ENCODE measurements at regions not wholly inside any gene's neighbourhood (a gene's known extent, or its start where the extent isn't known, plus 50 kb on each side); places are given as distances from the start of the nearest gene placed in this dataset.

DNA sequence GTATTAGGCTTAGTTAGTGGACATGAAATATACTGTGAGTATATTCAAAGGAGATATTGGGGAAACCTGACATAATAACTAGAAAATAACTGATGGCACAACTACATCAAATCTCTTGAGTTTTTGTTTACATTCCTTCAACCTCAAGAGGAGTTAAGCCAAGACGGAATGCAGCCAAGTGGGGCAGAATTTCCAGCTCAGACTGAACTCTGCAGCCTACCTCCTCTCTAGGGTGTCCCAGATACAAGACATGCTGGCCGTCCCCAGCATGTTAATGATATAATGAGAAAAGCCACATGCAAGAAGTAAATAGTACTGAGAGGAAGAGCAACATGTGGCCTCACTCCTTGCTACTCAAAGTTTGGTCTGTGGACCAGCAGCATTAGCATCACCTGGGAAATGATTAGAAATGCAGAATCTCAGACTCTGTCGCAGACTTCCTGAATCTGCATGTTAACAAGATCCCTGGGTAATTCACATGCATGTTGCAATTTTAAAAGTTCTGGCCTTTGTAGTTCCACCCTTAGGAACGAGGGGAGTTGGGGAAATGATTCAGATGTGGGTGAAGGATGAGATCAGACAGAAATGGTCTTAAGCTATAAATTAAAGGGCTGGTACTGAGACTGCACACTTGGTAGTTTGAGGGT, 118.4 kb upstream of the CACUL1 start:
- TF ChIP-seq RAD21 (IDR thresholded peaks at IDR 0.05; ENCODE audit: low read length), result no peak
- TF ChIP-seq TEAD4 (IDR thresholded peaks at IDR 0.05; ENCODE audit: borderline replicate concordance, insufficient read depth), result no peak
- TF ChIP-seq JUND (IDR thresholded peaks at IDR 0.05), result no peak
- TF ChIP-seq RFX5 (IDR thresholded peaks at IDR 0.05; ENCODE audit: low read length), result no peak
- TF ChIP-seq FOXM1 (IDR thresholded peaks at IDR 0.05; ENCODE audit: low read depth), result no peak
- TF ChIP-seq, protein P1, sequence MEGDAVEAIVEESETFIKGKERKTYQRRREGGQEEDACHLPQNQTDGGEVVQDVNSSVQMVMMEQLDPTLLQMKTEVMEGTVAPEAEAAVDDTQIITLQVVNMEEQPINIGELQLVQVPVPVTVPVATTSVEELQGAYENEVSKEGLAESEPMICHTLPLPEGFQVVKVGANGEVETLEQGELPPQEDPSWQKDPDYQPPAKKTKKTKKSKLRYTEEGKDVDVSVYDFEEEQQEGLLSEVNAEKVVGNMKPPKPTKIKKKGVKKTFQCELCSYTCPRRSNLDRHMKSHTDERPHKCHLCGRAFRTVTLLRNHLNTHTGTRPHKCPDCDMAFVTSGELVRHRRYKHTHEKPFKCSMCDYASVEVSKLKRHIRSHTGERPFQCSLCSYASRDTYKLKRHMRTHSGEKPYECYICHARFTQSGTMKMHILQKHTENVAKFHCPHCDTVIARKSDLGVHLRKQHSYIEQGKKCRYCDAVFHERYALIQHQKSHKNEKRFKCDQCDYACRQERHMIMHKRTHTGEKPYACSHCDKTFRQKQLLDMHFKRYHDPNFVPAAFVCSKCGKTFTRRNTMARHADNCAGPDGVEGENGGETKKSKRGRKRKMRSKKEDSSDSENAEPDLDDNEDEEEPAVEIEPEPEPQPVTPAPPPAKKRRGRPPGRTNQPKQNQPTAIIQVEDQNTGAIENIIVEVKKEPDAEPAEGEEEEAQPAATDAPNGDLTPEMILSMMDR (IDR thresholded peaks at IDR 0.05), result no peak
- TF ChIP-seq POLR2AphosphoS5 (IDR thresholded peaks at IDR 0.05; ENCODE audit: low read depth, low read length), result no peak
- TF ChIP-seq MXI1 (IDR thresholded peaks at IDR 0.05; ENCODE audit: low read depth, low read length), result no peak
- no peak for TF ChIP-seq GATA2 (CRISPR knock-in tag; IDR thresholded peaks at IDR 0.05)
- no peak for TF ChIP-seq MEF2A (IDR thresholded peaks at IDR 0.05; ENCODE audit: borderline replicate concordance, low read depth)
- no peak for TF ChIP-seq EP300 (IDR thresholded peaks at IDR 0.05; ENCODE audit: borderline replicate concordance in 1 of 2, low read depth in 1 of 2, low read length in 1 of 2)
- no peak for TF ChIP-seq RCOR1 (IDR thresholded peaks at IDR 0.05; ENCODE audit: low read length)
- TF ChIP-seq RXRA (IDR thresholded peaks at IDR 0.05; ENCODE audit: borderline replicate concordance, low read depth), result no peak
- no peak for TF ChIP-seq GABPA (IDR thresholded peaks at IDR 0.05; ENCODE audit: low read depth)
- no peak for TF ChIP-seq SMC3 (IDR thresholded peaks at IDR 0.05; ENCODE audit: low read depth, low read length)
- TF ChIP-seq, protein P2, sequence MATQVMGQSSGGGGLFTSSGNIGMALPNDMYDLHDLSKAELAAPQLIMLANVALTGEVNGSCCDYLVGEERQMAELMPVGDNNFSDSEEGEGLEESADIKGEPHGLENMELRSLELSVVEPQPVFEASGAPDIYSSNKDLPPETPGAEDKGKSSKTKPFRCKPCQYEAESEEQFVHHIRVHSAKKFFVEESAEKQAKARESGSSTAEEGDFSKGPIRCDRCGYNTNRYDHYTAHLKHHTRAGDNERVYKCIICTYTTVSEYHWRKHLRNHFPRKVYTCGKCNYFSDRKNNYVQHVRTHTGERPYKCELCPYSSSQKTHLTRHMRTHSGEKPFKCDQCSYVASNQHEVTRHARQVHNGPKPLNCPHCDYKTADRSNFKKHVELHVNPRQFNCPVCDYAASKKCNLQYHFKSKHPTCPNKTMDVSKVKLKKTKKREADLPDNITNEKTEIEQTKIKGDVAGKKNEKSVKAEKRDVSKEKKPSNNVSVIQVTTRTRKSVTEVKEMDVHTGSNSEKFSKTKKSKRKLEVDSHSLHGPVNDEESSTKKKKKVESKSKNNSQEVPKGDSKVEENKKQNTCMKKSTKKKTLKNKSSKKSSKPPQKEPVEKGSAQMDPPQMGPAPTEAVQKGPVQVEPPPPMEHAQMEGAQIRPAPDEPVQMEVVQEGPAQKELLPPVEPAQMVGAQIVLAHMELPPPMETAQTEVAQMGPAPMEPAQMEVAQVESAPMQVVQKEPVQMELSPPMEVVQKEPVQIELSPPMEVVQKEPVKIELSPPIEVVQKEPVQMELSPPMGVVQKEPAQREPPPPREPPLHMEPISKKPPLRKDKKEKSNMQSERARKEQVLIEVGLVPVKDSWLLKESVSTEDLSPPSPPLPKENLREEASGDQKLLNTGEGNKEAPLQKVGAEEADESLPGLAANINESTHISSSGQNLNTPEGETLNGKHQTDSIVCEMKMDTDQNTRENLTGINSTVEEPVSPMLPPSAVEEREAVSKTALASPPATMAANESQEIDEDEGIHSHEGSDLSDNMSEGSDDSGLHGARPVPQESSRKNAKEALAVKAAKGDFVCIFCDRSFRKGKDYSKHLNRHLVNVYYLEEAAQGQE (IDR thresholded peaks at IDR 0.05; ENCODE audit: low read depth, low read length), result no peak
- Histone ChIP-seq H3K79me2 (ENCODE audit: insufficient read depth) (no peaks in the 10 kb centered on the region), H3K4me2 (no peak overlapping the region), H4K20me1 (ENCODE audit: insufficient read depth) (no peaks in the 10 kb centered on the region), H3K9me2 (no peaks in the 10 kb centered on the region), H3K4me1 (ENCODE audit: control insufficient read depth in 1 of 2, insufficient read depth in 2 of 2, low read depth in 1 of 2, low read length in 1 of 2) (peaks cover 0 to 12% of the 10 kb centered on the region in 2 experiments; a peak in 2 of 4 replicates), H3K9me3 (0 out of 2 replicates have a peak, but pooled peaks cover 1% of the 10 kb centered on the region), H3K27ac (ENCODE audit: low read depth in 2 of 2, low read length in 1 of 2) (no peak overlapping the region), H3F3A (replicated peaks; ENCODE audit: insufficient read depth) (no peaks in the 10 kb centered on the region), H3K27me3 (ENCODE audit: insufficient read depth) (no peaks in the 10 kb centered on the region; the same call in 1 of the 2 replicates), H3K9ac (no peak overlapping the region), H3K4me3 (ENCODE audit: low read depth in 2 of 2, low read length in 1 of 2) (no peak overlapping the region), H2AFZ (ENCODE audit: low read depth) (no peak overlapping the region), H3K36me3 (replicated peaks in 1 of 2; ENCODE audit: control insufficient read depth in 1 of 2, insufficient read depth in 2 of 2, low read length in 1 of 2) (no peaks in the 10 kb centered on the region)
- CTCF ChIA-PET, result no interaction called here
- 49% methylated on average over 4 of the region's 4 CpGs for WGBS (ENCODE audit: low lambda C conversion rate)
- POLR2A ChIA-PET, result no interaction called here
- DNase-seq, result no peak
